GM12878 (cell line): ENCODE measurements at regions not wholly inside any gene's neighbourhood (a gene's known extent, or its start where the extent isn't known, plus 50 kb on each side); places are given as distances from the start of the nearest gene placed in this dataset.

Experiments
- ATAC-seq: fragments of 200-7000 bp; cut with Tn5 transposase; 3 replicates; pipeline ENCODE4 v1.9.1; 2020; ENCODE audit warnings: mild to moderate bottlenecking, moderate library complexity
- BruUV-seq: library from RNA; stranded (reverse); fragments of 400-500 nt; replicated peaks from 2 replicates; lab custom pipeline; 2021; lab: Mats Ljungman, UMichigan
- CTCF ChIA-PET: fragments of 300-600 bp; sonication (Branson Sonifier 250); formaldehyde crosslinking; extraction: SDS; loops from one replicate; lab custom pipeline; 2021; ENCODE audit warnings: inconsistent platforms; lab: Yijun Ruan, JAX
- POLR2A ChIA-PET: fragments of 350-600 bp; formaldehyde crosslinking; extraction: SDS; loops from one replicate; lab custom pipeline; 2021; ENCODE audit warnings: inconsistent platforms; lab: Charles Lee
- RAD21 ChIA-PET: fragments of 300-600 bp; sonication (Branson Sonifier 250); formaldehyde crosslinking; loops from one replicate; lab custom pipeline; 2023; ENCODE audit warnings: antibody characterized with exemption; ENCODE audit not compliant: unreplicated experiment; lab: Charles Lee
- SMC1A ChIA-PET: fragments of 300-600 bp; sonication (Branson Sonifier 250); formaldehyde crosslinking; loops from one replicate; lab custom pipeline; 2023; ENCODE audit not compliant: unreplicated experiment, uncharacterized antibody; lab: Charles Lee
- DNase-seq: peaks from one replicate; pipeline ENCODE4 v3.0.0-alpha.2; 2011; ENCODE audit warnings: low read depth, low spot score
- FAIRE-seq: peaks from 3 replicates; lab custom pipeline; 2011; peaks lifted over from hg19 to GRCh38; lab: Jason Lieb, UNC
- H2AFZ ChIP-seq: 2 replicates; pipeline ENCODE4 v1.6.0; 2011; ENCODE audit warnings: low read depth, low read length, control low read depth; ENCODE audit not compliant: control insufficient read depth
- H3K27ac ChIP-seq: 2 replicates; pipeline ENCODE4 v1.5.1; 2011; ENCODE audit warnings: control low read depth; ENCODE audit not compliant: control insufficient read depth, insufficient read depth
- H3K27me3 ChIP-seq, 2 experiments: replicated peaks in 1 of 2; 2 replicates each; pipeline versions ENCODE4 v1.6.0 to v1.6.1; 2011; ENCODE audit warnings: low read length in 1 of 2; ENCODE audit not compliant: control insufficient read depth in 2 of 2, insufficient read depth in 2 of 2
- H3K36me3 ChIP-seq, 2 experiments: 2 replicates each; pipeline ENCODE4 v1.5.1; 2011; ENCODE audit warnings: low read length in 1 of 2; ENCODE audit not compliant: control insufficient read depth in 2 of 2, insufficient read depth in 2 of 2
- H3K4me1 ChIP-seq: 2 replicates; pipeline ENCODE4 v1.6.1; 2011; ENCODE audit warnings: mild to moderate bottlenecking, low read length, moderate library complexity, mixed read lengths; ENCODE audit not compliant: control insufficient read depth, insufficient read depth
- H3K4me2 ChIP-seq: 2 replicates; pipeline ENCODE4 v1.6.0; 2011; ENCODE audit warnings: control low read depth; ENCODE audit not compliant: control insufficient read depth, insufficient read depth
- H3K4me3 ChIP-seq: fragments of 200-600 bp; sonication (generic); 2 replicates; pipeline ENCODE4 v1.5.1; 2016
- H3K79me2 ChIP-seq: 2 replicates; pipeline ENCODE4 v1.6.0; 2011; ENCODE audit warnings: low read length; ENCODE audit not compliant: control insufficient read depth, insufficient read depth
- H3K9ac ChIP-seq: 2 replicates; pipeline ENCODE4 v1.8.0; 2011; ENCODE audit warnings: low read length, control low read depth, mixed read lengths; ENCODE audit not compliant: control insufficient read depth, insufficient read depth
- H3K9me3 ChIP-seq: replicated peaks from 3 replicates; pipeline ENCODE4 v1.5.1; 2011; ENCODE audit warnings: mild to moderate bottlenecking, low read length; ENCODE audit not compliant: control insufficient read depth, insufficient read depth
- H4K20me1 ChIP-seq: 2 replicates; pipeline ENCODE4 v1.6.0; 2011; ENCODE audit not compliant: control insufficient read depth, insufficient read depth
- NBN ChIP-seq: fragments of 450-650 bp; IDR thresholded peaks from 2 replicates; pipeline ENCODE4 v1.6.1; 2016
- PBX3 ChIP-seq: IDR thresholded peaks from 2 replicates; pipeline ENCODE4 v1.6.1; 2011; ENCODE audit warnings: mild to moderate bottlenecking, low read depth, low read length, moderate library complexity; ENCODE audit not compliant: insufficient replicate concordance
- SP1 ChIP-seq: IDR thresholded peaks from one replicate; pipeline ENCODE4 v1.6.1; 2011; ENCODE audit warnings: low read depth, low read length
- SPI1 ChIP-seq: IDR thresholded peaks from 2 replicates; pipeline ENCODE4 v1.6.1; 2011; ENCODE audit warnings: low read depth, mild to moderate bottlenecking, low read length, moderate library complexity, borderline replicate concordance; ENCODE audit not compliant: insufficient read depth
- SUPT20H ChIP-seq: IDR thresholded peaks from 2 replicates; pipeline ENCODE4 v1.6.1; 2011; ENCODE audit warnings: low read depth, mild to moderate bottlenecking, low read length, moderate library complexity, borderline replicate concordance; ENCODE audit not compliant: control insufficient read depth
- TAF1 ChIP-seq: IDR thresholded peaks from 2 replicates; pipeline ENCODE4 v1.6.1; 2011; ENCODE audit warnings: mild to moderate bottlenecking, low read depth, low read length, borderline replicate concordance
- TCF3 ChIP-seq: IDR thresholded peaks from 2 replicates; pipeline ENCODE4 v1.6.1; 2012; ENCODE audit warnings: low read depth, mild to moderate bottlenecking, low read length, borderline replicate concordance; ENCODE audit not compliant: insufficient read depth
- WRNIP1 ChIP-seq: IDR thresholded peaks from 2 replicates; pipeline ENCODE4 v1.6.1; 2011; ENCODE audit warnings: low read depth, low read length, improper control_type of control experiment, borderline replicate concordance
- ZNF217 ChIP-seq: fragments of 450-650 bp; IDR thresholded peaks from 2 replicates; pipeline ENCODE4 v1.6.1; 2017; ENCODE audit warnings: antibody characterized with exemption, mild to moderate bottlenecking
- WGBS: methylation state at CpG from one replicate; pipeline ENCODE4 v1.1.6; 2016; ENCODE audit warnings: low lambda C conversion rate; ENCODE audit not compliant: insufficient replicate concordance, insufficient coverage; ENCODE audit errors: missing lambda C conversion rate; 5-methylcytosine and 5-hydroxymethylcytosine counted together
- in situ Hi-C: fragments of 300-500 bp; cut with MboI; formaldehyde crosslinking; loops from 9 replicates; pipeline ENCODE4 v1.14.3; 2018; ENCODE audit warnings: mixed read lengths
- intact Hi-C: fragments of 100-400 bp; cut with micrococcal nuclease; formaldehyde crosslinking; loops from one replicate; pipeline ENCODE4 v1.14.2; 2022; ENCODE audit not compliant: unreplicated experiment
- TF ChIP-seq, protein P1 (sequence below): IDR thresholded peaks from 2 replicates; pipeline ENCODE4 v1.6.1; 2012; ENCODE audit warnings: low read depth, low read length, improper control_type of control experiment
- TF ChIP-seq, protein P2 (sequence below): fragments of 150-350 bp; IDR thresholded peaks from 2 replicates; pipeline ENCODE4 v1.6.1; 2014; ENCODE audit warnings: mild to moderate bottlenecking, low read depth, low read length

- Histone ChIP-seq H3K36me3 (no peaks in the 10 kb centered on the region), H3K4me1 (no peaks in the 10 kb centered on the region), H3K79me2 (no peaks in the 10 kb centered on the region), H4K20me1 (no peaks in the 10 kb centered on the region), H3K4me3 (no peak overlapping the region), H3K9ac (no peak overlapping the region), H3K27me3 (no peaks in the 10 kb centered on the region), H2AFZ (no peak overlapping the region), H3K4me2 (no peak overlapping the region), H3K9me3 (no peaks in the 10 kb centered on the region), H3K27ac (no peak overlapping the region)
- no TSS peak for BruUV-seq
- POLR2A ChIA-PET = interaction anchor here (0.5 kb wide), 1 partner anchor 10 kb away, joined by 5 read pairs; no protein-coding TSS in a partner anchor
- RAD21 ChIA-PET = no interaction called here
- in situ Hi-C loops = no loop called here
- no peak for ATAC-seq
- FAIRE-seq = no peak
- CTCF ChIA-PET = no interaction called here
- DNase-seq = no peak
- SMC1A ChIA-PET = no interaction called here
- TF ChIP-seq TAF1 = no peak
- TF ChIP-seq, protein P1, sequence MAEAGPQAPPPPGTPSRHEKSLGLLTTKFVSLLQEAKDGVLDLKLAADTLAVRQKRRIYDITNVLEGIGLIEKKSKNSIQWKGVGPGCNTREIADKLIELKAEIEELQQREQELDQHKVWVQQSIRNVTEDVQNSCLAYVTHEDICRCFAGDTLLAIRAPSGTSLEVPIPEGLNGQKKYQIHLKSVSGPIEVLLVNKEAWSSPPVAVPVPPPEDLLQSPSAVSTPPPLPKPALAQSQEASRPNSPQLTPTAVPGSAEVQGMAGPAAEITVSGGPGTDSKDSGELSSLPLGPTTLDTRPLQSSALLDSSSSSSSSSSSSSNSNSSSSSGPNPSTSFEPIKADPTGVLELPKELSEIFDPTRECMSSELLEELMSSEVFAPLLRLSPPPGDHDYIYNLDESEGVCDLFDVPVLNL = no peak
- TF ChIP-seq SP1 = no peak
- no peak for TF ChIP-seq TCF3
- TF ChIP-seq, protein P2, sequence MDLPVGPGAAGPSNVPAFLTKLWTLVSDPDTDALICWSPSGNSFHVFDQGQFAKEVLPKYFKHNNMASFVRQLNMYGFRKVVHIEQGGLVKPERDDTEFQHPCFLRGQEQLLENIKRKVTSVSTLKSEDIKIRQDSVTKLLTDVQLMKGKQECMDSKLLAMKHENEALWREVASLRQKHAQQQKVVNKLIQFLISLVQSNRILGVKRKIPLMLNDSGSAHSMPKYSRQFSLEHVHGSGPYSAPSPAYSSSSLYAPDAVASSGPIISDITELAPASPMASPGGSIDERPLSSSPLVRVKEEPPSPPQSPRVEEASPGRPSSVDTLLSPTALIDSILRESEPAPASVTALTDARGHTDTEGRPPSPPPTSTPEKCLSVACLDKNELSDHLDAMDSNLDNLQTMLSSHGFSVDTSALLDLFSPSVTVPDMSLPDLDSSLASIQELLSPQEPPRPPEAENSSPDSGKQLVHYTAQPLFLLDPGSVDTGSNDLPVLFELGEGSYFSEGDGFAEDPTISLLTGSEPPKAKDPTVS = no peak
- intact Hi-C loops = no loop called here
Observed at GRCh38 chr3:154967090-154967489, 113.0 kb upstream of the MME start.

DNA sequence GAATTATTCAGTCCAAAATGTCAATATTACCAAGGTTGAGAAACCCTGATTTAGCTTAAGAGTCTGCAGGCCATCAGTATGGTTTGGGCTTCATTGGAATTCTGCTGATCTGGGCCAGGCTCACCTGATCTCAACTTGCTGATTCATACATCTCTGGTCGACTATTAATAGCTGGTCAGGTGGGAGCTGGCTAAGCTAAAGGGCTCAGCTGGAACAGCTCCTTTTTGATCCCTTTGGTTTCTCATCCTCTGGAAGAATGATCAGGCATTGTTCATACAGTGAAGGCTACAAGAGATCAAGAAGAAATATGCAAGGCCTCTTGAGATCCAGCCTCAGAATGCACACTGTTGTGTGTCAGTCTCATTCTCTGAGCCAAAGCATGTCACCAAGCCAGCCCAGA, 123.3 kb upstream of the MME start:
- ATAC-seq (no peak), FAIRE-seq (no peak), DNase-seq (no peak)
- BruUV-seq = no TSS peak
- Histone ChIP-seq H3K27me3 (no peaks in the 10 kb centered on the region), H3K27ac (no peak overlapping the region), H3K9me3 (no peaks in the 10 kb centered on the region), H2AFZ (no peak overlapping the region), H3K9ac (no peak overlapping the region), H3K4me3 (no peak overlapping the region), H3K4me2 (no peak overlapping the region), H4K20me1 (no peaks in the 10 kb centered on the region), H3K79me2 (no peaks in the 10 kb centered on the region), H3K4me1 (no peaks in the 10 kb centered on the region), H3K36me3 (no peaks in the 10 kb centered on the region)
- ChIA-PET POLR2A (no interaction called here), SMC1A (interaction anchor here (0.6 to 1.1 kb wide), 2 partner anchors 578 to 621 kb away, joined by 3 read pairs; no protein-coding TSS in a partner anchor), CTCF (no interaction called here), RAD21 (no interaction called here)
- 0% methylated on average over 1 of the region's 1 CpG for WGBS
- in situ Hi-C loops (no loop called here), intact Hi-C loops (loop anchor here (5.0 kb wide), 1 partner anchor 365 kb away; no protein-coding TSS in a partner anchor)
- TF ChIP-seq ZNF217 (no peak), PBX3 (no peak), NBN (no peak), WRNIP1 (no peak), SPI1 (no peak), SUPT20H (no peak)
